Osteoblast (primary cell): ENCODE measurements at regions not wholly inside any gene's neighbourhood (a gene's known extent, or its start where the extent isn't known, plus 50 kb on each side); places are given as distances from the start of the nearest gene placed in this dataset.

ENCODE experiments used
- DNase-seq: peaks from one replicate; pipeline ENCODE4 v3.0.0; 2011; ENCODE audit warnings: low spot score, mixed read lengths; ENCODE audit not compliant: insufficient read length; ENCODE audit errors: missing footprints
- H2AFZ ChIP-seq: 2 replicates; pipeline ENCODE4 v1.6.0; 2011; ENCODE audit warnings: mild to moderate bottlenecking, low read length
- H3K27ac ChIP-seq: 2 replicates; pipeline ENCODE4 v1.5.1; 2011; ENCODE audit warnings: mild to moderate bottlenecking, low read depth, low read length, moderate library complexity
- H3K27me3 ChIP-seq: 2 replicates; pipeline ENCODE4 v1.6.0; 2012; ENCODE audit warnings: mild to moderate bottlenecking, control low read depth, inconsistent platforms, low read length, moderate library complexity; ENCODE audit not compliant: insufficient read depth
- H3K36me3 ChIP-seq: 2 replicates; pipeline ENCODE4 v1.5.1; 2011; ENCODE audit warnings: mild to moderate bottlenecking, low read length, control low read depth, moderate library complexity; ENCODE audit not compliant: insufficient read depth
- H3K4me1 ChIP-seq: 2 replicates; pipeline ENCODE4 v1.5.1; 2011; ENCODE audit warnings: mild to moderate bottlenecking, low read length, control low read depth, moderate library complexity; ENCODE audit not compliant: insufficient read depth
- H3K4me2 ChIP-seq: 2 replicates; pipeline ENCODE4 v1.6.0; 2011; ENCODE audit warnings: mild to moderate bottlenecking, low read length; ENCODE audit not compliant: insufficient read depth
- H3K4me3 ChIP-seq: fragments of 200-600 bp; sonication (generic); 3 replicates; pipeline ENCODE4 v1.5.1; 2012; ENCODE audit warnings: mild to moderate bottlenecking, low read length, inconsistent platforms; ENCODE audit not compliant: insufficient read depth
- H3K79me2 ChIP-seq: 2 replicates; pipeline ENCODE4 v1.6.0; 2012; ENCODE audit warnings: mild to moderate bottlenecking, low read length, control low read depth, inconsistent platforms; ENCODE audit not compliant: insufficient read depth
- H3K9me3 ChIP-seq: 2 replicates; pipeline ENCODE4 v1.5.1; 2011; ENCODE audit warnings: low read depth, low read length, control low read depth
- H4K20me1 ChIP-seq: 2 replicates; pipeline ENCODE4 v1.6.0; 2012; ENCODE audit warnings: mild to moderate bottlenecking, low read length, control low read depth; ENCODE audit not compliant: insufficient read depth
- TF ChIP-seq, protein P1 (sequence below): IDR thresholded peaks from 2 replicates; pipeline ENCODE4 v1.5.1; 2011; ENCODE audit warnings: mild to moderate bottlenecking, low read depth, low read length, moderate library complexity; ENCODE audit errors: extremely low read depth

DNA sequence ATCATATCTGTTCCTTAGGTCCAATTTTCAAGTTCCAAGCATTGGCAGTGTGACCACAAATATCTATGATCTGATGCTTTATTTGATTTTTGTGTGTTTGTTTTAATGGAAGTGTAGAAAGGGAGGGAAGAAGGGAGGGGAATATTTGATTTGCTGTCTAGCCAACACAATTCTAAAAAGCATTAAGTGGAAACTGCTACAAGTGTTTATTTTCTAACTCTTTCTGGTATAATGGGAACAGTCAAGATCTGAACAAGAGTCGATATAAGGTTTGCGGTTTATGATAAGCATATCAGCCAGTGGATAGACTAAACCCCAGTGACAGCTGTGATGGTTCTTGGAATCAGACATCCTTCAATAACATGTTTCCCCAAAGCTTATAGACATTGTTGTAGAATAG, 267.8 kb upstream of the SNX7 start:
- Histone ChIP-seq H3K27ac (no peak overlapping the region), H3K4me3 (no peak overlapping the region), H3K36me3 (no peaks in the 10 kb centered on the region), H2AFZ (no peak overlapping the region), H3K27me3 (no peaks in the 10 kb centered on the region), H3K79me2 (no peaks in the 10 kb centered on the region), H4K20me1 (no peaks in the 10 kb centered on the region), H3K4me1 (peaks cover 15% of the 10 kb centered on the region), H3K4me2 (no peak overlapping the region), H3K9me3 (no peaks in the 10 kb centered on the region)
- TF ChIP-seq, protein P1, sequence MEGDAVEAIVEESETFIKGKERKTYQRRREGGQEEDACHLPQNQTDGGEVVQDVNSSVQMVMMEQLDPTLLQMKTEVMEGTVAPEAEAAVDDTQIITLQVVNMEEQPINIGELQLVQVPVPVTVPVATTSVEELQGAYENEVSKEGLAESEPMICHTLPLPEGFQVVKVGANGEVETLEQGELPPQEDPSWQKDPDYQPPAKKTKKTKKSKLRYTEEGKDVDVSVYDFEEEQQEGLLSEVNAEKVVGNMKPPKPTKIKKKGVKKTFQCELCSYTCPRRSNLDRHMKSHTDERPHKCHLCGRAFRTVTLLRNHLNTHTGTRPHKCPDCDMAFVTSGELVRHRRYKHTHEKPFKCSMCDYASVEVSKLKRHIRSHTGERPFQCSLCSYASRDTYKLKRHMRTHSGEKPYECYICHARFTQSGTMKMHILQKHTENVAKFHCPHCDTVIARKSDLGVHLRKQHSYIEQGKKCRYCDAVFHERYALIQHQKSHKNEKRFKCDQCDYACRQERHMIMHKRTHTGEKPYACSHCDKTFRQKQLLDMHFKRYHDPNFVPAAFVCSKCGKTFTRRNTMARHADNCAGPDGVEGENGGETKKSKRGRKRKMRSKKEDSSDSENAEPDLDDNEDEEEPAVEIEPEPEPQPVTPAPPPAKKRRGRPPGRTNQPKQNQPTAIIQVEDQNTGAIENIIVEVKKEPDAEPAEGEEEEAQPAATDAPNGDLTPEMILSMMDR, result no peak
- DNase-seq, result no peak

DNA sequence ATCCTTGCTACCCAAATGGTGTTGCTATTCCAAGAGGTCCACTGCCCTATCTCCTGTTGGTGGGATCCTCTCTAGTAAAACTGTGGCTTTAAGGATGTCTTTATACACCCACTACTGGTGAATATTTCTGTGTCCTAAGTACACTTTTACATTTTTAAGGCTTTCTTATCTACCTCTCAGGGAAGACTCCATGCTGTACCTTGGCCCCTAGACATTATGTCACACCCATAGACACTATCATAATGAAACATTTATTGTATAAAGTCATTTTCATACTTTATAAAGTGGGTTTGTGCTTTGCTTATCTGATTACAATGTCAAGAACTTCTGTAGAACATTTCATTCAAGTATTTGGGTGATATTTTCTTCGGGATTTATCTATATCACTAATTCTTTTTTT, 270.3 kb upstream of the SNX7 start:
- TF ChIP-seq, protein P1, result no peak

DNA sequence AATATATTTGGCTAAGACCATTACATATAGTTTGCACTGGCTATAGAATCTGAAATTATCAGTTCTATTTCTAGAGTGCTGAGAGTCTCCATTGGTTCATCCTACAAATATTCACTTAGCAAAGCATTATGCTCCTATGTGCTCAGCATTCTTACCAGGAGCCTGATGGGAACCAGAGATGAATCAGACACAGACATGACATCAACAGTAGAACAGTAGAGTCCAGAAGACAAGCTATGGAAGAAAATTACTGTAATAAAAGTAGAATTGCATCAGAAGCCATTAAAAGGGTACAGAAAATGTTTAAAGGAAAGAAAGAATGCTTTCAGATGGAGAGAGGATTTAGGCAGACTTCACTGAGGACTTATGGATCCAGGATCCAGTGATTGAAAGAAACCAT, 271.7 kb upstream of the SNX7 start:
- Histone ChIP-seq H3K27me3 (no peaks in the 10 kb centered on the region), H3K79me2 (no peaks in the 10 kb centered on the region), H3K27ac (peak overlapping the region; percentile 71), H3K9me3 (no peaks in the 10 kb centered on the region), H3K4me1 (peaks cover 21% of the 10 kb centered on the region), H3K4me2 (no peak overlapping the region), H2AFZ (peak overlapping the region; percentile 75), H4K20me1 (no peaks in the 10 kb centered on the region), H3K36me3 (no peaks in the 10 kb centered on the region), H3K4me3 (no peak overlapping the region)
- no peak for DNase-seq
- TF ChIP-seq, protein P1, result no peak

More for the DNA sequence above, 270.3 kb upstream of the SNX7 start:
- no peak overlapping the region for H3K4me2 ChIP-seq
- H3K27ac ChIP-seq, result no peak overlapping the region
- H3K4me1 ChIP-seq, result peaks cover 21% of the 10 kb centered on the region
- no peak for DNase-seq
- no peak overlapping the region for H2AFZ ChIP-seq
- H3K9me3 ChIP-seq, result no peaks in the 10 kb centered on the region
- no peaks in the 10 kb centered on the region for H3K27me3 ChIP-seq
- H4K20me1 ChIP-seq, result no peaks in the 10 kb centered on the region
- H3K79me2 ChIP-seq, result no peaks in the 10 kb centered on the region
- H3K36me3 ChIP-seq, result no peaks in the 10 kb centered on the region
- H3K4me3 ChIP-seq, result no peak overlapping the region

DNA sequence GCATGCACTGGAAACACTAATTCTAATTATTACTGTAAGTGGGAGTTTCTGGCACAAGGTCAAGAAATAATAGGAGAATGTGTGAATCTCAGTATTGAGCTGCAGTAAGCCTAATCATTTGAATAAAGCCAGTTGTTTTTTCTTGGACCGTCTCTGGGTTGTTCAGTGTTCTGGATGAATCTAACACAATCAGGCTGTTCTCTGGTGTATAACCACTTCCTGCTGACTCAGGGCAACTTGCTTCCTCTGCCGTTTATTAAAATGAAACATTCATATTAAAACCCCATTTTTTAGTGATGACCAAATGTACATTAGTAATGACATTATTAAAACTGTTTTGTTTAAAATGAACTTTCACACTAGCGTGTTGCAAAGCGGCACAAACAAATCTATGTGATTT, 273.1 kb upstream of the SNX7 start:
- Histone ChIP-seq H2AFZ (peak overlapping the region; percentile 67), H3K4me1 (peaks cover 27% of the 10 kb centered on the region), H3K27ac (peak overlapping the region; percentile 35), H3K79me2 (no peaks in the 10 kb centered on the region), H3K27me3 (no peaks in the 10 kb centered on the region), H3K36me3 (no peaks in the 10 kb centered on the region), H3K4me3 (peak overlapping the region; percentile 22), H3K4me2 (peak overlapping the region; percentile 72), H3K9me3 (no peaks in the 10 kb centered on the region), H4K20me1 (no peaks in the 10 kb centered on the region)
- DNase-seq, result no peak
- TF ChIP-seq, protein P1, result no peak
